GM19468 (cell line): ENCODE measurements at regions not wholly inside any gene's neighbourhood (a gene's known extent, or its start where the extent isn't known, plus 50 kb on each side); places are given as distances from the start of the nearest gene placed in this dataset.
"Not testable (repeated sequence)": the region's sequence is repeated elsewhere in the genome, so short reads cannot be mapped to it uniquely, and the experiment has no call there.

Source experiments
- ATAC-seq: cut with Tn5 transposase; IDR thresholded peaks from one replicate; pipeline ENCODE4 v1.9.1; 2021; ENCODE audit warnings: mild to moderate bottlenecking, moderate library complexity, moderate number of reproducible peaks; ENCODE audit not compliant: unreplicated experiment; ENCODE audit errors: extremely low read depth

DNA sequence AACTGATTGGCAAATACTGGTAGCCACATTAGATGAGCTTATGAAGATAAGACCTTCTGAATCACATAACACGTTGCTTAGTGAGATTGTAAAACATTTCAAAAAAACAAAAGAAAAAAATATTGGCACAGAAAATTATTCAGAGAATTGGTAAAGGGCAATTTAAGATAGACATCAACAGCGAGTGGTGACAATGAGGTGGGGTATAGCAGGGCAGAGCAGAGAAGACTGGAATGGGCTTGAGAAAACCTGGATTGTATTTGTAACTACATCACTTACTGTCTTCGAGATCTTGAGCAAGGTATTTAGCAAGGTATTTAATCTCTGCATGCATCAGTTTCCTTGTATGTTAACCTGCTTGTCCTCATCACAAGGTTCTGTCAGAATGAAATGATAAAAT is 313.0 kb upstream of the MEIS1 start:
- no peak for ATAC-seq

DNA sequence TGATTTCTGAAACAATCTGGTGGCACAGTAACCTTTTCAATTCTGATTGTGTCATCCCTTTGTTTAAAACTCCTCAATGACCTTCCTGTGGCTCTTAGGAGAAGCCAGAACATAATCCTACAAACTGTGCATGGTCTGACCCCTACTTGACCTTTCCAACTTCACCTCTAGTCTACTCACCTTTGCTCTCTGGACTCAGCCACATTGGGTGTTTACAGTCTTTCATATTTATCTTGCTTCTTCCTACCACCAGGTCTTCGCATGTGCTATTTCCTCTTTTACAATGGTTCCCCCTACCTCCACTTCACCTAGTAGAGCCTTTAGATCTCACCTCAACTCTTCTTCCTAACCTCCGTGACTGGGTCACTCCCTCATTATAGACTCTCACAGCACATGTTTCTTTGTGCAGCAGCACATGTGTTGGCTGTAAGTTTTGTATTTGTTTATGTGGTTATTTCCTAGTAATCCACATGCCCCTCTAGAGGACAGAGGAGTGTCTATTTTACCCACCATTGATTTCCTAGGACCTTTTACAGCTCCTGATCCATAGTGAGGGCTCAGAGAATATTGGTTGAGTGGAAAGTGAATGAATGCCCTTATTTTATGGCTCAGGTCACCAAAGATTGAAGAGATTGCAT is 320.8 kb upstream of the MEIS1 start:
- ATAC-seq = no peak

DNA sequence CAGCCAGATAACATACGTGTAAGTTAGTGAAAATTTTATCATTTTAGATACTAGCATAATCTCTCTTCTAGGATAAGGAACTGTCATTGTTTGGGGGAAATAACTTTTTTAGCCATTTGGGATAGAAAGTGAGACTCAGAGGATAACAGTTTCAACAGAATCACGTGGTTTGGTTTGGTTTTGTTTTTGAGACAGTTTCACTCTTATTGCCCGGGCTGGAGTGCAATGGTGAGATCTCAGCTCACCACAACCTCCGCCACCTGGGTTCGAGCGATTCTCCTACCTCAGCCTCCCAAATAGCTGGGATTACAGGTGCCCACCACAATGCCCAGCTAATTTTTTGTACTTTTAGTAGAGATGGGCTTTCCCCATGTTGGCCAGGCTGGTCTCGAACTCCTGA is 323.2 kb upstream of the MEIS1 start:
- no peak for ATAC-seq

DNA sequence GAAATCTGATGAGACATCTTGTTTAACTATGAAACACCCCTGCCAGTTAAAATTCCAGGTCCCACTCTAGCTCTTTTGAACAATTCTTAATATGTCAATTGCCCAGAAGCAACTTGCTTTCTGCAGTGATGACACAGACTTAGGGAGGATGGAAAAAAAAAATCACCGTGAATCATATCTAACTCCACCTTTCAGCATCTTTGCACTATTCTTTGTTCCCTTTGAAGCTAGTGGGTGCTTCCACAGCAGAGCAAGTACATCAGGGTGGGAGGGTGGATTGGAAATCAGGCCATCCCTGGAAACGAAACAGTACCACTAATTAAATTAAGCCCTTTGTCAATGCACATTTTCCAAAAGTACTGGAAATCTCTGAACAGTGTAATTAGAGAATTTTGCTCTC is 324.3 kb upstream of the MEIS1 start:
- no peak for ATAC-seq

DNA sequence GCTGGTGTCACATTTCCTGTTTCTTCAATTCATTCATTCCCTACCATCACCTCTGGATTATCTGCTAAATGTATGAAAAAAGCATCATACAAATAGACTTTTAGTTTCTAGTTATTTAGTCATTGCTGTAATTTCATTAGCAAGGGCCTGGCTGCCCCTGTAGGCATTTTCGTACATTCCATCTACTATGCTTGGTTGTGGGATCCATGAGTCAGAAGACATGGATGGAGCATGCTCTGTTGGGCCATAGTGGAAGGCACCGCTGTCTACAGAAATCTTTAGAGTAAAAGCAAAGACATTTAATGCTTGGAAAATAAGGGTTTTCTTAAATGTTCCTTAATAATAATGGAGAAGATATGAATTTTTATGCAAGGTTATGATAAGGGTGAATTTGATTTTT is 324.8 kb upstream of the MEIS1 start:
- ATAC-seq = no peak

DNA sequence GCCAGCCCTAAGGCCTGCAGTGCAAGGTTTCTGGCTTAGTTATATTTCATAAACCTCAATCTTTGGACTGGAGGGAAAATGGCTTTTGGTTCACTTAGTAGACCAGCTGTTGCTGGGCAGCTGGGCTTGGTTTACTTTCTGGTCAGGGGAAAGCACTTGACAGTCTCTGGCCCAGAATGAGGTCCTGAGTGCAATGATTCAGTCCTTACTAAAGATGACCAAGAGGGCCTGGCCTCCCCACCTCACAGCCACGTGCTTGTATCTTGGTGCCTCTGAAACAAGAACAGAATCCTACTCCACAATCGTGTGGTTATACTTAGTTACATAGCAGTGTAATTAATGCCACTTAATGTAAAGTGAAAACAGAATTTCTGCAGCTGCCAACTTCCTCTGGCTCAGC is 325.5 kb upstream of the MEIS1 start:
- ATAC-seq = no peak

DNA sequence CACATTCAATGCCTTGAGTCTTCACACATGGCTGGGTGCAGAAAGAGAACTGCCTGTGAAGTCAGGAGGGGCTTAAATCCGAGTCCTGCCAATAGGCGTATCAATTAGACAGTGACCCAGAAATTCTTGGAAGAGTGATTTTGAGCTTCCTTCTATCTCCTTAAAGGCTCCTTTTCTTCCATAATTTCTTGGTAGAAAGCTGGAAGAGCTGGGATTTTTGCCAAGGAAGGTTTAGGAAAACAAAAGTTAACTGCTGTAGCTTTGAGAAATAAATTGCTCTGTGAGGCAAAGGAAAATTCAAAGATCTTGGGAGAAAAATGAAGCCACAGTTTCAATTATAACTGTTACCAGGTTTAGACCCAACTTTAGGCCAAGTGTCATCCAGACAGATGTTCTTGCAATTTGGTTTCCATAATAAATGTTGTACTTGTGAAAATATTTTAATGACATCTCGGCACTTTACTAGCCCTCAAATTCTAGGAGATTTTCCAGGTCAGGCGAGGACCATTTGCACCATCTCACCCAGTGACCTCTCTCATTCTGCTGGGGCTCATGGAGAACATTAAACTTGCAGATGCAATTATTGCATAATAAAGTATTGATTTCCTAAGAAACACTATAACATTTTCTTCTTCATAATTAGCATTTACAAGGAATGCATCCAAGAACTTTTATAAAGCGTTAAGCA is 329.7 kb upstream of the MEIS1 start:
- no peak for ATAC-seq

DNA sequence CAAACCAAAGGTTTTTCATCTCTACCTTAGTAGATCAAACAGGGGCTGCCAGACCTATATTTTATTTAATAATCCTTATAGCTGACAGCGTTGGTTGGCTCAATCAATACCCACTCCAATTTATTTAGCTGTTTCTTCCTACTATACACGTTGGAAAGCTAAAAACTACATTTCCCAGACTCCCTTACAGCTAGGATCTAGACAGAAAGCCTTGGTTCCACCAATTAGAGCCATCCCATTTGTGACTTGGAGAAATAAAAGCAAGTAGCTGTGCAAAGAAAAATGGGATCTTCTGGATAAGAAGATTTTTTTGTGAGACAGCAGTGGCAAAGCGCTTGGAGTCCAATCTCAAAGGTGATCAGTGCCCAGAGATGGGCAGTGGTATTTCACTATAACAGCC is 331.3 kb upstream of the MEIS1 start:
- ATAC-seq = no peak

DNA sequence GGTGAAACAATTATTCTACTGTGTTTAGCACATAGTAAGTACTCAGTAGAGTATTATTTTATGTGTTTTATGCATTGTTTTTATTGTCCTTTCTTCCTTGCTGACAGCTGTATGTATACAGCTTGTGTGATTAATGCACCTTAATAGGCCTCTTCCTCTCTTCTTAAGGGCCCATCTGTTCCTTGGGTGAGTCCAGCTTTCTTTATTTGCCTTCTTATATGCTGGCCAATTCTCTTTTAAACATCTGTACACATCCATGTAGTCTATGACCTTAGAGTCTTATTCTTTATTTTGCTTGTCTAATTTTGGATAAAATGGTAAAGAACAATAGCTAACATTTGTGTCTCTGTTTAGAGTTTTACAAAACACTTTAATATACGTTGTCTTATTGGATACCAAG is 333.7 kb upstream of the MEIS1 start:
- ATAC-seq = no peak

DNA sequence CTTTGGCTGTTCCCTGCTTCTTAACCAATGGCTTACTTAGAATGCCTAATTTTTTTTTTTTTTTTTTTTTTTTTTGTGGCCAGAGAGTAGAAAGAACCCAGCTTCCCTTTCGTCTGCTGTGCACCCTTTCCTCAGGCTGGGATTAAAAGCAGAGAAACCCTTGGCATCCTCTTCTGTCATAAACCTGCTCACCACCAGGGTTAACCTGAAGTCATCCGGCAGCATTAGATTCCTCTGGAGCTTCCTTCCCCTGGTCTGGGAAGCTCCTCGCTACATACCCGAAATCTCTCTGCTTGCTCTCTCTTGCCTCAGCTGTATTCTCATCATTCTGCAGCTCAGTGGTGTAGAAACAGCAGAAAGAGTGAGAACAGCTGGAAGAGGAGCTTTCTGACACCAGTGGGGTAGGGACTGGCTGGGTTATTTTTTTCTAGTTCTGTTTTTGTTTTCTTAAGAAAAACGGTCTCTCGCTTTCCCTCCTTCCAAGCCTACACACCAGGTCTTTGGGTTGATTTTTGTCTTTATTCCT is 339.0 kb upstream of the MEIS1 start:
- no peak for ATAC-seq

DNA sequence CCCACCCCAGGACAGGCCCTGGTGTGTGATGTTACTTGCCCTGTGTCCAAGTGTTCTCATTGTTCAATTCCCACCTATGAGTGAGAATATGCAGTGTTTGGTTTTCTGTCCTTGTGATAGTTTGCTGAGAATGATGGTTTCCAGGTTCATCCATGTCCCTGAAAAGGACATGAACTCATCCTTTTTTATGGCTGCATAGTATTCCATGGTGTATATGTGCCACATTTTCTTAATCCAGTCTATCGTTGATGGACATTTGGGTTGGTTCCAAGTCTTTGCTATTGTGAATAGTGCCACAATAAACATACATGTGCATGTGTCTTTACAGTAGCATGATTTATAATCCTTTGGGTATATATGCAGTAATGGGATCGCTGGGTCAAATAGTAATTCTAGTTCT is 340.2 kb upstream of the MEIS1 start:
- not testable (repeated sequence) for ATAC-seq

DNA sequence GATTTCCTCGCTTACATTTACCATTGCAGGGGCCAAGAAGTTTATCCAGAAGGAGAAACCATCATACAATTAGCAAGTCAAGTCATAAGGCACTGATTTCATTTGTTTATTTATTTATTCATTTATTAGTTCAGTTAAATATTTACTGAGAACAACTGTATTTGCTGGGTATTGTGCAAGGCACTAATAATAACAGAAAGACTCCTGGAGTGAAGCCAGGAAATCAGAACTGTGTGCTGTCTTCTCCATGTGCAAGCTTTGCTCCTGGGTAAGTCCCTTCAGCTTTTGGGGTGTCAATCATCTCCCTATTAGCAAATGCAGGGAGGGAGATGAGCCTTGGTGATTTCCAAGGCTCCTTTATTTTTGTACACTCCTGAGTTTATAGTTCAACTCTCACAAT is 341.6 kb upstream of the MEIS1 start:
- no peak for ATAC-seq

DNA sequence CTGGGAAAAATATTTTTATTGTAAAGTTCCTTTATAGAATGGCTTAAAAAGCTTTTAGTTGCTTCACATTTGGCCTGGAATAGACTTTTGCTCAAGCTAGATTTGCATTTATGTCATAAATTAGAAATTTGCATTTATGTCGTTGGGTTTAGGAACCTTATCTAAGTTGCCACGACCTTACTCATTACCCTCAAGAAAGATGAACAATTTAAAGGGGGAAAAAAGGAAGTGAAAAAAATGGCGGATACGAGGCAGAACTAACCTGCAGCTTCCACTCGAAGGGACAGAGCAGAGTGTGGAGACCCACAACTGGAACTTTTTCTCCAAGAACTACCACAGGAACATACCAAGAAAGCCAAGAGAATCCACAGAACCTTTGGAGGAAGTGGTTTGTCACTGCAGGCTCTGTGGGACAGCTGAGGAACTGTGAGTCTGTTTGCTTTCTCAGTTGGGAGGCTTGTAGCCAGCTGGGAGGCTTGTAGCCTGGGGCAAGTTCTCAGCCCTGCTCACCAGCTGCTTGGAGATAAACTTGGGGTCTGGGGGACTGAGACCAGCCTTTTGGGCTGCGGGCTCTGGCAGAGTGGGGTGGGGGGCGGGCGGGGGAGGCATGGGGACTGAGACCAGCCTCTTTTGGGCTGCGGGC is 349.9 kb upstream of the MEIS1 start:
- no peak for ATAC-seq

DNA sequence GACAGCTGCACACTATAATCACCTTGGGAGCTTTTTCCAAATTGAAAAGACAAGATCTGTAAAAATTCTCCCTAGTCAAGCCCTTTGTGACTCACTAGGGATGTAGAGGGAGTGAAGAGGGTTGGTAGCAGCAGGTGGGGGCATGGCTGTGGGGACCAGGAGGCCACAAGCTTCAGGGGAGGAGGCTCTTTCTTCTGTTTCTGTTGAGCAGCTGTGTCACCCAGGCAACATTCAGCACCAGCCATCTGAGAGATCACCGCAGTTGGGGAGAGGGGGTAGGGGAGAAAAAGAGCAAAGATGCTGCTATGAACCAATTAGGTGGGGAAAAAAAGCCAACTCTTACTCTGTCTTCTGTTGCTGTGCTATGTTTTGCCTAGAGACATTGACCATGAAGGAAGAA is 352.3 kb upstream of the MEIS1 start:
- ATAC-seq = no peak

DNA sequence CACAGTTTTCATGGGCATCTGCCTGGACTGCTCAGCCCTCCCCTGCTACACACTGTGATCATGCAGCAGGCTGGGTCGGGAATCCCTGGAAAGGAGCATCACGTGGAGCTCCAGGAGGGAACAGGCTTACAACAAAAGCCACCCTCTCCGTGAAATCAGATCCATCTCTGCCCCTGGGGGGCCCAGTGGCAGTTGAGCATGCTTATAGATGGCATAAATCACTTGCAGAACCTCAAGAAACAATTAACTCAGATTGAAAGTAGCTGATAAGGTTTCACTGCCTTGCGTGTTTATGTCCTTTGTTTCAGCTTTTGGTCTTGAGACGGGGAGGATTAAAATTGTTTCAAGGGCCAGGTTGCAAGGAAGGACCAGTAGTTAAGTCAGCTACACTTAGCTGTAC is 354.8 kb upstream of the MEIS1 start:
- no peak for ATAC-seq

DNA sequence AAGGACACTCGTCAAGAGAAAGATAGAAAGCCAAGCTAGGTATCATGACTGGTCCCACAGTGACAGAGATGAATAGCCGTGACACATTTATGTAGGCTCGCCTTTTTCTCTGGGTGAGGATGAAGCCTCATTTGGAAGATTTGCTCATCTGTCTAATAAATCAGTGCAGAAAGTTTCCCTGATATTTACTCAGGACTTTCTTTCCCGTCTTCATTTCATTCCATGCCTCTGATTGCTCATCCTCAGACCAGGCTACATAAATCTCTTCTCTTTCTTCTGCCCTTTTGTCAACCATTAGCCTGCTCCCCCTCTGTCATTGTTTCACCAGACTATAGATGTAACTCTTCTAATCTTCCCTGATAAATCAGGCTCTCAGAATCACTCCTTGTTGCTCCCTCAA is 361.8 kb upstream of the MEIS1 start:
- ATAC-seq = no peak

DNA sequence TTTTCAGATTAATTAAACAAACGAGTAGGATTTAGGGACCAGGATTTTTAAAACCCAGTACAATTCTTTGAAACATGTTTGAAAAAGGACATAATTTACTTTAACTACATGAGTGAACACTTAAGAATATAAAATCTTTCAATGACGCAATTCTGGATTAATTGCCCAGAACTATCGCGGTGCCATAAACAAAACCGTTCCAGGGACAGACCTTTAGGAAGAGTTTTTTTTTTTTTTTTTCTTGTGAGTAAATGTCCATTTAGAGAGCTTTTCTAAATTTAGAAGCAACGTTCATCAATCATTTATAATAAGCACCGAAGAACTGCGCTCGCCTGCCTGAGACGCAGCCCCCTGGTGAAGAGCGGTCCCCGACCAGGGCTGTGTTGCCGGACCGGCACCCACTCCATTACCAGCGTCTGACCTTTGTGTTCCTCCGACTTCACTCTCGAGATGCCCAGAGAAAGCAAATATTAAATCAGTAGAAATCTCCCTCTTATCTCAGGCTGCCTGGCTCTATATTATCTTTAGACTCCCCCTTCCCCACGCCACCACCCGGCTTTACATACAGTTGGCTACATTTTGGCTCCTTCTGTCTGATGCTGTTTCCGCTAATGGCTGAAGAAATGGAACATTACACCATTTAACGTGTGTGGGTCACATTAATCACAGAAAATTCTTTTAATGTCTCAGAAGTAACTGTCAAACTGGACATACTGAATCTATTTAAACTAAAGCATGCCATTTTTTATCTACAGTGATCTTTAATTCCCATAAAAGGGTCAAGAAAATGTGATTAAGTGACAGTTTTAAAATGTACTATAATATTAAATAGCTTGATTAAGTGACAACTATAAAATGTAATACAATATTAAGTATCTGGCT is 364.0 kb upstream of the MEIS1 start:
- ATAC-seq = no peak

DNA sequence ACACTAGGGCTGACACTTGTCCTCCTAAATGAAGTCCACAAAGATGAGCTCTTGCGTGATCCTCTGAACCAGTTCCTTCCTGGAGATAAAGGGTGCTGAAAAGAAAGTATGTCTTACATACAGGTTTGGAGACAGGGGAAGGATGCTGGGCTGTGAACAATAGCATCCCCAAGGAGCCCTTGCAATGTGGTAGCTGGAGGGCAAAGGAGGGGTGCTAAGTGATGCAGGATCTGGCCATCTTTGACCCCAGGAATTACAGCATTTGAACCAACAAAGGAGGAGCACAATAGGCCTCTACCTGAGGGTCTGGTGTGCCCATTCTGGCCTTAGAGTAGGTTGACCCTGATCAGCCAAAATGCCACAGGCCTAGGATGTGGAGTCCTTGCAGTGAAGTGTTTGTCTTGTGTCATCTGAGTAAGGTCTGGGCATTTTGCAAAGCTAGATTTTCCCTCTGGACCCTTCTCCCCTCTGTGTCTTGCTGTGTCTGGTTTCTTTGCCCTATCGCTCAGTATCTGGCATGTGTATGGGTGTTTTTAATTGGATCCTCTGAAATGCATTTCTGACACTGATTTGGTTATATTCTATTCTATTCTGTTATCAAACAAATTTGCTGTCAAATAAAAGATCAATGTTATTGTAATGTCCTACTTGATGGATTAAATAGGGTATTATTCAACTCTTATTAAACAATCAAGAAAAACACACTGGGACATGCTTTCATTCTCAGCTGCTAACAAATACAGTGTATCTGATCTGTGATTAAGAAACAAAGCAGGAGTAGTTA is 364.8 kb upstream of the MEIS1 start:
- no peak for ATAC-seq

DNA sequence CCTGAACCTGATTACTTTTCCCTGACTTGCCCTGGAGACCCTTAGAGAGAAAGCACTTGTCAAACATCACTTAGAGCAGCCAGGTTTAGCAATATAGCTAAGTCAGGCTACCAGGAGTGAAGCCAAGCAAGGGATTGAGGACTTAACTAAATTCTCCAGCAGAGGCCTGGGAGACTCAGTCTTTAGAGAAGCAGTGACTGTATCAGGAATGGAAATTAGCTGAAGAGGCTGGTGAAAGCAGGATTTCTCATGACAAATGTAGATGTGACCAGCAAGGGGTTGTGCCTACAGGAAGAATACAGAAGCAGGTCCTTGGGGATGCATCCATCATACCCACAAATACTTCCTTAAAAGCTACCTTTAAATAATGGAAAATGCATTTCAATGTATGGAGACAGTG is 368.9 kb upstream of the MEIS1 start:
- no peak for ATAC-seq

DNA sequence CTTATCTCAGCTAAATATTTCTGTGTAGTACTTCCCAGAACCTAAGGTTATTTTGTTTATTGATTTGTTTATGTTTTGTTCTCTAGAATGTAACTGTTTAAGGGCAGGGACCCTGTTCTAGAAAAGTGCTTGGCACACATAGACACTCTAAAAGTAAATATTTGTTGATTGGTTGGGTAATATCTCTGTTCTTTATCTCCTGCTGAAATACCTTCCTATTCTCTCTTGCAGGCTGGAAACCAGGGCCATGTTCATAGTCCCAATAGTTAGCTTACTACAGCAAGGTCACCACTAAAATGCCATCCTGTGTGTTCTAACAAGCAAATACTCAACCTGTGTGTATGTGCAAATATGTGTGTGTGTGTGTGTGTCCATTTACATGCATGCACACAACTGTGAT is 375.6 kb upstream of the MEIS1 start:
- no peak for ATAC-seq
